Fibroblast of lung (primary cell): ENCODE measurements at regions not wholly inside any gene's neighbourhood (a gene's known extent, or its start where the extent isn't known, plus 50 kb on each side); places are given as distances from the start of the nearest gene placed in this dataset.

Experiments
- DNase-seq, 2 donors: peaks; one replicate each; pipeline versions ENCODE4 v3.0.0 to v3.0.0-alpha.2; 2010; ENCODE audit warnings: low read depth in 2 of 2
- H2AFZ ChIP-seq: 2 replicates; pipeline ENCODE4 v1.5.1; 2012; ENCODE audit warnings: low read length, control low read depth, inconsistent platforms
- H3K27ac ChIP-seq: 2 replicates; pipeline ENCODE4 v1.5.1; 2011; ENCODE audit warnings: low read length, control low read depth; ENCODE audit not compliant: insufficient read depth
- H3K27me3 ChIP-seq: 2 replicates; pipeline ENCODE4 v1.5.1; 2011; ENCODE audit warnings: mild to moderate bottlenecking, low read length; ENCODE audit not compliant: control insufficient read depth, insufficient read depth
- H3K36me3 ChIP-seq: 2 replicates; pipeline ENCODE4 v1.5.1; 2011; ENCODE audit warnings: low read length; ENCODE audit not compliant: control insufficient read depth, insufficient read depth
- H3K4me1 ChIP-seq: 2 replicates; pipeline ENCODE4 v1.5.1; 2011; ENCODE audit warnings: low read length; ENCODE audit not compliant: control insufficient read depth, insufficient read depth; ENCODE audit errors: extremely low read depth
- H3K4me2 ChIP-seq: 2 replicates; pipeline ENCODE4 v1.5.1; 2011; ENCODE audit warnings: low read length, control low read depth; ENCODE audit not compliant: insufficient read depth; ENCODE audit errors: extremely low read depth
- H3K4me3 ChIP-seq, 4 experiments: fragments of 200-600 bp in 1 of 4; sonication (generic) in 1 of 4; replicated peaks in 1 of 4; 2 replicates each; pipeline ENCODE4 v1.5.1; 2011 to 2016; ENCODE audit warnings: low read length in 4 of 4, low read depth in 3 of 4, mild to moderate bottlenecking in 3 of 4, control low read depth in 2 of 4, inconsistent platforms in 1 of 4, mixed read lengths in 1 of 4; ENCODE audit not compliant: insufficient read depth in 1 of 4; ENCODE audit errors: control extremely low read depth in 1 of 4
- H3K79me2 ChIP-seq: 2 replicates; pipeline ENCODE4 v1.5.1; 2012; ENCODE audit warnings: mild to moderate bottlenecking, low read length, inconsistent platforms; ENCODE audit not compliant: control insufficient read depth, insufficient read depth
- H3K9ac ChIP-seq: 2 replicates; pipeline ENCODE4 v1.5.1; 2011; ENCODE audit warnings: mild to moderate bottlenecking, low read length, control low read depth; ENCODE audit not compliant: insufficient read depth
- H3K9me3 ChIP-seq: 2 replicates; pipeline ENCODE4 v1.5.1; 2012; ENCODE audit warnings: low read depth, low read length; ENCODE audit not compliant: control insufficient read depth, insufficient read depth
- H4K20me1 ChIP-seq: 2 replicates; pipeline ENCODE4 v1.5.1; 2011; ENCODE audit warnings: low read length; ENCODE audit not compliant: control insufficient read depth, insufficient read depth; ENCODE audit errors: extremely low read depth
- CTCF ChIP-seq, 2 donors: IDR thresholded peaks in 1 of 2; conservative IDR thresholded peaks in 1 of 2; 1 replicate in 1 of 2; 2 replicates in 1 of 2; pipeline ENCODE4 v1.5.1; 2011 to 2012; ENCODE audit warnings: low read length in 2 of 2, control low read depth in 1 of 2, inconsistent platforms in 1 of 2, low read depth in 1 of 2, mild to moderate bottlenecking in 1 of 2
- EZH2 ChIP-seq: IDR thresholded peaks from 2 replicates; pipeline ENCODE4 v1.5.1; 2012; ENCODE audit warnings: low read length, control low read depth, mild to moderate bottlenecking; ENCODE audit errors: missing control alignments

- H3K4me3 ChIP-seq = no peak overlapping the region
- no peaks in the 10 kb centered on the region for H3K4me1 ChIP-seq
- H3K36me3 ChIP-seq = no peaks in the 10 kb centered on the region
Measured at GRCh38 chr13:109933476-109933875, 147.1 kb upstream of the IRS2 start.

GRCh38 chr13:109924376-109924775 lies 138.0 kb upstream of the IRS2 start:
- no peak overlapping the region for H3K27ac ChIP-seq
- H3K79me2 ChIP-seq = no peaks in the 10 kb centered on the region
- H3K4me3 ChIP-seq = no peak overlapping the region
- no peak overlapping the region for H2AFZ ChIP-seq
- H3K9me3 ChIP-seq = no peaks in the 10 kb centered on the region
- no peaks in the 10 kb centered on the region for H4K20me1 ChIP-seq
- H3K4me2 ChIP-seq = no peak overlapping the region
- H3K27me3 ChIP-seq = no peaks in the 10 kb centered on the region
- DNase-seq = no peak
- peaks cover 2% of the 10 kb centered on the region for H3K4me1 ChIP-seq
- no peaks in the 10 kb centered on the region for H3K36me3 ChIP-seq
- H3K9ac ChIP-seq = no peak overlapping the region
- TF ChIP-seq CTCF (conservative IDR thresholded peaks at IDR 0.05 in 1 of 2, IDR thresholded peaks at IDR 0.05 in 1 of 2; ENCODE audit: low read depth in 1 of 2, low read length in 2 of 2) = no peak
- no peak for TF ChIP-seq EZH2

More at GRCh38 chr13:109933476-109933875, 147.1 kb upstream of the IRS2 start:
- Histone ChIP-seq H3K79me2 (no peaks in the 10 kb centered on the region), H4K20me1 (no peaks in the 10 kb centered on the region), H3K4me2 (no peak overlapping the region), H3K9me3 (no peaks in the 10 kb centered on the region), H2AFZ (no peak overlapping the region), H3K9ac (no peak overlapping the region), H3K27me3 (no peaks in the 10 kb centered on the region), H3K27ac (no peak overlapping the region)
- no peak for DNase-seq
- TF ChIP-seq EZH2 (no peak), CTCF (conservative IDR thresholded peaks at IDR 0.05 in 1 of 2, IDR thresholded peaks at IDR 0.05 in 1 of 2; ENCODE audit: low read depth in 1 of 2, low read length in 2 of 2) (no peak)

- TF ChIP-seq CTCF (conservative IDR thresholded peaks at IDR 0.05 in 1 of 2, IDR thresholded peaks at IDR 0.05 in 1 of 2; ENCODE audit: low read depth in 1 of 2, low read length in 2 of 2) = no peak
- no peak for TF ChIP-seq EZH2
Measured at GRCh38 chr13:109922518-109922917, 136.1 kb upstream of the IRS2 start.

More at GRCh38 chr13:109922518-109922917, 136.1 kb upstream of the IRS2 start:
- Histone ChIP-seq H3K79me2 (no peaks in the 10 kb centered on the region), H3K36me3 (no peaks in the 10 kb centered on the region), H3K9me3 (no peaks in the 10 kb centered on the region), H3K4me3 (no peak overlapping the region), H3K9ac (no peak overlapping the region), H2AFZ (no peak overlapping the region), H3K4me2 (no peak overlapping the region), H3K4me1 (peaks cover 2% of the 10 kb centered on the region), H4K20me1 (no peaks in the 10 kb centered on the region), H3K27ac (no peak overlapping the region), H3K27me3 (no peaks in the 10 kb centered on the region)
- peak; percentile 22 to 32 for DNase-seq
